MM.1S (cell line): ENCODE measurements at regions not wholly inside any gene's neighbourhood (a gene's known extent, or its start where the extent isn't known, plus 50 kb on each side); places are given as distances from the start of the nearest gene placed in this dataset.

Experiments used
- EZH2 ChIP-seq: fragments of 300-600 bp; sonication (generic); optimal IDR thresholded peaks from 2 replicates; pipeline ENCODE3; 2017; ENCODE audit warnings: low read depth, mild to moderate bottlenecking, antibody characterized with exemption, low read length, mixed read lengths
- TF ChIP-seq, protein P1 (sequence below): fragments of 300-600 bp; sonication (generic); IDR thresholded peaks from 2 replicates; pipeline ENCODE4 v1.5.1; 2016; ENCODE audit warnings: antibody characterized with exemption, low read length, mixed read lengths

DNA sequence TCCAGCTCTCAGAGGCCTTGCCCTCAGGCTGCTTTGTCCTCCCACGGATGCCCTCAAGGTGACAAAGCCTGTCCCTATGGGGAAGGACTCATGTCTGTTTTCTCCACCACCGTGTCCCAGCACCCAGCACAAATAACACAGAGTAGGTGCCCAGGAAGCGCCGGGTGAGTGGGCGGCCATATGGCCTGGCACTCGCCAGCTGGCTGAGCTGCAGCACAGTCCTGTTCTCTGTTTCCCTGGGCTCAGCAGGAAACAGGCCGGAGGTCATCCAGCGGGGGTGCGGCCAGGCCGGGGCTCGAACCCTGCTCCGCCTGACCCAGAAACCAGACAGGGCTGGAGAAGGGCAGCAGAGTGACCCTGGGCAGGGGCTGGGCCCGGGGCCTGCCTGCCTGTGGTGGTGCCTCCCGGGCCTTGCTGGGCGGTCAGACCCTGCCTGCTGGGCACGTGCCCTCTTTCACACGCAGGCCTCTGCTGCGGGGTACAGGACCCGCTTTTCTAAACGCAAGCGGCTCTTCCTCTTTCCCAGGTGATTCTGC is 139.0 kb upstream of the CIBAR2 start:
- TF ChIP-seq, protein P1, sequence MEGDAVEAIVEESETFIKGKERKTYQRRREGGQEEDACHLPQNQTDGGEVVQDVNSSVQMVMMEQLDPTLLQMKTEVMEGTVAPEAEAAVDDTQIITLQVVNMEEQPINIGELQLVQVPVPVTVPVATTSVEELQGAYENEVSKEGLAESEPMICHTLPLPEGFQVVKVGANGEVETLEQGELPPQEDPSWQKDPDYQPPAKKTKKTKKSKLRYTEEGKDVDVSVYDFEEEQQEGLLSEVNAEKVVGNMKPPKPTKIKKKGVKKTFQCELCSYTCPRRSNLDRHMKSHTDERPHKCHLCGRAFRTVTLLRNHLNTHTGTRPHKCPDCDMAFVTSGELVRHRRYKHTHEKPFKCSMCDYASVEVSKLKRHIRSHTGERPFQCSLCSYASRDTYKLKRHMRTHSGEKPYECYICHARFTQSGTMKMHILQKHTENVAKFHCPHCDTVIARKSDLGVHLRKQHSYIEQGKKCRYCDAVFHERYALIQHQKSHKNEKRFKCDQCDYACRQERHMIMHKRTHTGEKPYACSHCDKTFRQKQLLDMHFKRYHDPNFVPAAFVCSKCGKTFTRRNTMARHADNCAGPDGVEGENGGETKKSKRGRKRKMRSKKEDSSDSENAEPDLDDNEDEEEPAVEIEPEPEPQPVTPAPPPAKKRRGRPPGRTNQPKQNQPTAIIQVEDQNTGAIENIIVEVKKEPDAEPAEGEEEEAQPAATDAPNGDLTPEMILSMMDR, result no peak
- no peak for TF ChIP-seq EZH2
